ENCODE measurements at regions not wholly inside any gene's neighbourhood (a gene's known extent, or its start where the extent isn't known, plus 50 kb on each side); places are given as distances from the start of the nearest gene placed in this dataset.

DNA sequence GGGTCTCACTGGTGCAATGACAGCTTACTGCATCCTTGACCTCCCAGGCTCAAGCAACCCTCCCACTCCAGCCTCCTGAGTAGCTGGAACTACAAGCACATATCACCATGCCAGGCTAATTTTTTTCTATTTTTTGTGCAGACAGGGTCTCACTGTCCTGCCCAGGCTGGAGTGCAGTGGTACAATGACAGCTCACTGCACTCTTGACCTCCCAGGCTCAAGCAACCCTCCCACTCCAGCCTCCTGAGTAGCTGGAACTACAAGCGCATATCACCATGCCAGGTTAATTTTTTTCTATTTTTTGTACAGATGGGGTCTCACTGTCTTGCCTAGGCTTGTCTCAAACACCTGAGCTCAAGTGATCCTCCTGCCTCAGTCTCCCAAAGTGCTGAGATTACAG, 74.0 kb downstream of the GASK1B start:
- TF ChIP-seq, protein P1, sequence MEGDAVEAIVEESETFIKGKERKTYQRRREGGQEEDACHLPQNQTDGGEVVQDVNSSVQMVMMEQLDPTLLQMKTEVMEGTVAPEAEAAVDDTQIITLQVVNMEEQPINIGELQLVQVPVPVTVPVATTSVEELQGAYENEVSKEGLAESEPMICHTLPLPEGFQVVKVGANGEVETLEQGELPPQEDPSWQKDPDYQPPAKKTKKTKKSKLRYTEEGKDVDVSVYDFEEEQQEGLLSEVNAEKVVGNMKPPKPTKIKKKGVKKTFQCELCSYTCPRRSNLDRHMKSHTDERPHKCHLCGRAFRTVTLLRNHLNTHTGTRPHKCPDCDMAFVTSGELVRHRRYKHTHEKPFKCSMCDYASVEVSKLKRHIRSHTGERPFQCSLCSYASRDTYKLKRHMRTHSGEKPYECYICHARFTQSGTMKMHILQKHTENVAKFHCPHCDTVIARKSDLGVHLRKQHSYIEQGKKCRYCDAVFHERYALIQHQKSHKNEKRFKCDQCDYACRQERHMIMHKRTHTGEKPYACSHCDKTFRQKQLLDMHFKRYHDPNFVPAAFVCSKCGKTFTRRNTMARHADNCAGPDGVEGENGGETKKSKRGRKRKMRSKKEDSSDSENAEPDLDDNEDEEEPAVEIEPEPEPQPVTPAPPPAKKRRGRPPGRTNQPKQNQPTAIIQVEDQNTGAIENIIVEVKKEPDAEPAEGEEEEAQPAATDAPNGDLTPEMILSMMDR (IDR thresholded peaks at IDR 0.05) = no peak
- no peak for TF ChIP-seq POLR2A (IDR thresholded peaks at IDR 0.05)

All from uterus (tissue), 2 donors.